CD14-positive monocyte (primary cell): ENCODE measurements at regions not wholly inside any gene's neighbourhood (a gene's known extent, or its start where the extent isn't known, plus 50 kb on each side); places are given as distances from the start of the nearest gene placed in this dataset.

ENCODE experiments used
- DNase-seq, 3 donors: peaks; one replicate each; pipeline ENCODE4 v3.0.0-alpha.2; 2011 to 2022
- H2AFZ ChIP-seq: 2 replicates; pipeline ENCODE4 v1.6.0; 2012; ENCODE audit warnings: mild to moderate bottlenecking, low read depth, low read length, inconsistent platforms; ENCODE audit not compliant: insufficient read depth, poor library complexity, severe bottlenecking
- H3K27ac ChIP-seq, 2 donors: 1 replicate in 1 of 2; 2 replicates in 1 of 2; pipeline ENCODE4 v1.5.1; 2012 to 2013; ENCODE audit warnings: low read length in 2 of 2, control low read depth in 1 of 2, inconsistent platforms in 1 of 2, low read depth in 1 of 2, mild to moderate bottlenecking in 1 of 2
- H3K27me3 ChIP-seq, 2 donors: one replicate each; pipeline versions ENCODE4 v1.6.0 to v1.6.1; 2011 to 2013; ENCODE audit warnings: low read length in 2 of 2; ENCODE audit not compliant: control insufficient read depth in 2 of 2, insufficient read depth in 2 of 2
- H3K36me3 ChIP-seq, 2 donors: replicated peaks in 1 of 2; 1 replicate in 1 of 2; 2 replicates in 1 of 2; pipeline versions ENCODE4 v1.5.1 to v1.6.1; 2012 to 2013; ENCODE audit warnings: low read length in 2 of 2, control low read depth in 1 of 2, inconsistent platforms in 1 of 2, mild to moderate bottlenecking in 1 of 2; ENCODE audit not compliant: insufficient read depth in 2 of 2, control insufficient read depth in 1 of 2
- H3K4me1 ChIP-seq, 2 donors: 1 replicate in 1 of 2; 2 replicates in 1 of 2; pipeline versions ENCODE4 v1.5.1 to v1.6.1; 2012 to 2013; ENCODE audit warnings: low read length in 2 of 2, control low read depth in 1 of 2, inconsistent platforms in 1 of 2, mild to moderate bottlenecking in 1 of 2, moderate library complexity in 1 of 2; ENCODE audit not compliant: insufficient read depth in 2 of 2, control insufficient read depth in 1 of 2
- H3K4me2 ChIP-seq: replicated peaks from 2 replicates; pipeline ENCODE3; 2012; ENCODE audit warnings: low read length, moderate library complexity, mild to moderate bottlenecking; ENCODE audit not compliant: poor library complexity, severe bottlenecking; ENCODE audit errors: extremely low read depth
- H3K4me3 ChIP-seq, 3 experiments: fragments of 200-600 bp in 1 of 3; sonication (generic) in 1 of 3; replicated peaks in 1 of 3; 1 replicate in 2 of 3; 2 replicates in 1 of 3; pipeline ENCODE4 v1.5.1; 2011 to 2013; ENCODE audit warnings: low read length in 3 of 3, mild to moderate bottlenecking in 3 of 3, control low read depth in 2 of 3, low read depth in 2 of 3, inconsistent platforms in 1 of 3, moderate library complexity in 1 of 3
- H3K79me2 ChIP-seq: 2 replicates; pipeline ENCODE4 v1.6.0; 2012; ENCODE audit warnings: mild to moderate bottlenecking, control low read depth, inconsistent platforms, low read length, moderate library complexity; ENCODE audit not compliant: insufficient read depth
- H3K9ac ChIP-seq: 2 replicates; pipeline ENCODE4 v1.6.0; 2017; ENCODE audit warnings: low read length, mild to moderate bottlenecking; ENCODE audit not compliant: insufficient read depth, poor library complexity, severe bottlenecking
- H3K9me3 ChIP-seq, 2 donors: replicated peaks in 1 of 2; 1 replicate in 1 of 2; 2 replicates in 1 of 2; pipeline versions ENCODE4 v1.5.1 to v1.6.1; 2012 to 2013; ENCODE audit warnings: low read length in 2 of 2, control low read depth in 1 of 2; ENCODE audit not compliant: control insufficient read depth in 1 of 2, insufficient read depth in 1 of 2
- H4K20me1 ChIP-seq: 2 replicates; pipeline ENCODE4 v1.6.0; 2012; ENCODE audit warnings: mild to moderate bottlenecking, low read length, control low read depth, moderate library complexity; ENCODE audit not compliant: insufficient read depth
- H3K27ac Mint-ChIP-seq, 7 donors: one replicate each; pipeline ENCODE4 v1.8.0; 2020; ENCODE audit warnings: mild to moderate bottlenecking in 7 of 7, mixed read lengths in 7 of 7, moderate library complexity in 6 of 7, inconsistent platforms in 2 of 7
- H3K27me3 Mint-ChIP-seq, 3 donors: one replicate each; pipeline ENCODE4 v1.8.0; 2021 to 2022; ENCODE audit warnings: low read depth in 3 of 3, mild to moderate bottlenecking in 3 of 3, mixed read lengths in 3 of 3, moderate library complexity in 3 of 3, inconsistent platforms in 1 of 3
- H3K36me3 Mint-ChIP-seq, 2 donors: one replicate each; pipeline ENCODE4 v1.8.0; 2020; ENCODE audit warnings: mixed read lengths in 2 of 2, inconsistent platforms in 1 of 2, mild to moderate bottlenecking in 1 of 2
- H3K4me1 Mint-ChIP-seq: one replicate; pipeline ENCODE4 v1.8.0; 2020; ENCODE audit warnings: mild to moderate bottlenecking, mixed read lengths
- H3K4me3 Mint-ChIP-seq, 2 donors: one replicate each; pipeline ENCODE4 v1.8.0; 2020; ENCODE audit warnings: mild to moderate bottlenecking in 2 of 2, mixed read lengths in 2 of 2, moderate library complexity in 1 of 2
- H3K9me3 Mint-ChIP-seq, 7 donors: one replicate each; pipeline ENCODE4 v1.8.0; 2020 to 2022; ENCODE audit warnings: mixed read lengths in 7 of 7, mild to moderate bottlenecking in 6 of 7, moderate library complexity in 6 of 7, inconsistent platforms in 2 of 7
- CTCF ChIP-seq: fragments of 200-600 bp; IDR thresholded peaks from one replicate; pipeline ENCODE4 v1.8.0; 2022; ENCODE audit warnings: antibody characterized with exemption, mild to moderate bottlenecking
- intact Hi-C, 2 donors: fragments of 100-400 bp; cut with micrococcal nuclease; formaldehyde crosslinking; loops; one replicate each; pipeline versions ENCODE4 v1.15.0 to v1.15.1; 2023

- no peaks in the 10 kb centered on the region for H4K20me1 ChIP-seq
- Mint-ChIP-seq H3K4me1 (no peaks in the 10 kb centered on the region), H3K9me3 (peaks cover 0 to 9% (median 4%) of the 10 kb centered on the region in 7 donors), H3K36me3 (no peaks in the 10 kb centered on the region), H3K27ac (no peak overlapping the region), H3K4me3 (no peak overlapping the region), H3K27me3 (no peaks in the 10 kb centered on the region)
- H3K4me1 ChIP-seq: no peaks in the 10 kb centered on the region
- no peak overlapping the region for H3K4me2 ChIP-seq
- no peaks in the 10 kb centered on the region for H3K79me2 ChIP-seq
- H2AFZ ChIP-seq: no peak overlapping the region
- intact Hi-C loops: no loop called here
- no peaks in the 10 kb centered on the region for H3K36me3 ChIP-seq
- peaks cover 0 to 5% of the 10 kb centered on the region in 2 donors for H3K9me3 ChIP-seq
- no peak overlapping the region for H3K27ac ChIP-seq
- DNase-seq: no peak
- no peaks in the 10 kb centered on the region for H3K27me3 ChIP-seq
- no peak for TF ChIP-seq CTCF
- no peak overlapping the region for H3K4me3 ChIP-seq
- H3K9ac ChIP-seq: no peak overlapping the region
Measured at GRCh38 chr5:88117546-88117945, 151.1 kb downstream of the TMEM161B start.

DNA sequence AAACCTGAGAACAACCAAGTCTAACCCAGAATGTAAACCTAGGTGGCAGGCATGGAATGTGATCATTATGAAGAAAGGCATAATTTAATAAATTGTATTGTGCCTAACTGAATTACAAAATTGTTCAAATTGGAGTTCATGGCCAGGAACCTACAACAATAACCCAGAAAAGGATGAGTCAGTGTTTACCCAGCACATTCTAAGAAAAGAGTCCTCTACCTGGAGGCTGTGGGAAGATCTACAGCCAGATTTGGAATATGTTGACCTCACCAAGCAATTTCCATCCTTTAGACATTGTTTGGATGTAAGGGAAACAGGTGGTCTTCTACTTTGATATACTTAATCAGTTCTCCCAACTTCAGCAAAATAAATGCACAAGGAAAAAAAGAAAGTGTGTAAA lies 152.2 kb downstream of the TMEM161B start:
- no peaks in the 10 kb centered on the region for H4K20me1 ChIP-seq
- TF ChIP-seq CTCF: no peak
- DNase-seq: no peak
- H3K27me3 ChIP-seq: no peaks in the 10 kb centered on the region
- H3K9me3 ChIP-seq: peaks cover 0 to 5% of the 10 kb centered on the region in 2 donors
- Mint-ChIP-seq H3K9me3 (peaks cover 0 to 6% (median 2%) of the 10 kb centered on the region in 7 donors), H3K27me3 (no peaks in the 10 kb centered on the region), H3K4me1 (no peaks in the 10 kb centered on the region), H3K36me3 (no peaks in the 10 kb centered on the region), H3K27ac (no peak overlapping the region), H3K4me3 (no peak overlapping the region)
- no peak overlapping the region for H3K4me3 ChIP-seq
- no peak overlapping the region for H3K27ac ChIP-seq
- no peak overlapping the region for H2AFZ ChIP-seq
- no peaks in the 10 kb centered on the region for H3K36me3 ChIP-seq
- H3K4me2 ChIP-seq: no peak overlapping the region
- H3K79me2 ChIP-seq: no peaks in the 10 kb centered on the region
- no peak overlapping the region for H3K9ac ChIP-seq
- no peaks in the 10 kb centered on the region for H3K4me1 ChIP-seq
- intact Hi-C loops: no loop called here
